Keratinocyte (primary cell): ENCODE measurements at regions not wholly inside any gene's neighbourhood (a gene's known extent, or its start where the extent isn't known, plus 50 kb on each side); places are given as distances from the start of the nearest gene placed in this dataset.

ENCODE experiments used
- DNase-seq: peaks from one replicate; pipeline ENCODE4 v3.0.0-alpha.2; 2011; ENCODE audit warnings: low read depth, missing footprints, low spot score
- FAIRE-seq: peaks from 2 replicates; lab custom pipeline; 2011; peaks lifted over from hg19 to GRCh38; lab: Jason Lieb, UNC
- H2AFZ ChIP-seq: 2 replicates; pipeline ENCODE4 v1.6.0; 2012; ENCODE audit warnings: low read length, control low read depth, inconsistent platforms; ENCODE audit not compliant: control insufficient read depth
- H3K27ac ChIP-seq: 2 replicates; pipeline ENCODE4 v1.5.1; 2011; ENCODE audit warnings: low read length; ENCODE audit not compliant: control insufficient read depth, insufficient read depth
- H3K27me3 ChIP-seq: 3 replicates; pipeline ENCODE4 v1.6.0; 2011; ENCODE audit warnings: low read length; ENCODE audit not compliant: control insufficient read depth, insufficient read depth; ENCODE audit errors: extremely low read depth
- H3K36me3 ChIP-seq, 2 experiments: 2 replicates in 1 of 2; 3 replicates in 1 of 2; pipeline ENCODE4 v1.5.1; 2011; ENCODE audit warnings: low read length in 2 of 2, mild to moderate bottlenecking in 1 of 2; ENCODE audit not compliant: control insufficient read depth in 2 of 2, insufficient read depth in 2 of 2; ENCODE audit errors: extremely low read depth in 1 of 2
- H3K4me1 ChIP-seq: 3 replicates; pipeline ENCODE4 v1.5.1; 2011; ENCODE audit warnings: low read length; ENCODE audit not compliant: control insufficient read depth, insufficient read depth; ENCODE audit errors: extremely low read depth
- H3K4me2 ChIP-seq: 3 replicates; pipeline ENCODE4 v1.6.0; 2011; ENCODE audit warnings: low read depth, low read length; ENCODE audit not compliant: control insufficient read depth, insufficient read depth; ENCODE audit errors: extremely low read depth
- H3K4me3 ChIP-seq, 3 experiments: fragments of 200-600 bp in 1 of 3; sonication (generic) in 1 of 3; 2 replicates in 2 of 3; 3 replicates in 1 of 3; pipeline ENCODE4 v1.5.1; 2011 to 2016; ENCODE audit warnings: low read length in 3 of 3, mild to moderate bottlenecking in 3 of 3, control low read depth in 2 of 3, inconsistent platforms in 1 of 3, low read depth in 1 of 3, mixed read lengths in 1 of 3, mixed run types in 1 of 3, moderate library complexity in 1 of 3; ENCODE audit not compliant: control insufficient read depth in 2 of 3, insufficient read depth in 2 of 3; ENCODE audit errors: extremely low read depth in 1 of 3
- H3K79me2 ChIP-seq: 2 replicates; pipeline ENCODE4 v1.6.0; 2012; ENCODE audit warnings: low read length; ENCODE audit not compliant: control insufficient read depth, insufficient read depth
- H3K9ac ChIP-seq: 3 replicates; pipeline ENCODE4 v1.6.0; 2011; ENCODE audit warnings: low read length; ENCODE audit not compliant: control insufficient read depth, insufficient read depth; ENCODE audit errors: extremely low read depth
- H3K9me1 ChIP-seq: 3 replicates; pipeline ENCODE4 v1.6.0; 2011; ENCODE audit warnings: low read length; ENCODE audit not compliant: control insufficient read depth, insufficient read depth; ENCODE audit errors: extremely low read depth
- H3K9me3 ChIP-seq: 2 replicates; pipeline ENCODE4 v1.5.1; 2012; ENCODE audit warnings: low read depth, low read length; ENCODE audit not compliant: control insufficient read depth
- H4K20me1 ChIP-seq: 3 replicates; pipeline ENCODE4 v1.6.0; 2011; ENCODE audit warnings: low read length; ENCODE audit not compliant: control insufficient read depth, insufficient read depth; ENCODE audit errors: extremely low read depth
- CTCF ChIP-seq, 3 experiments: IDR thresholded peaks in 1 of 3; conservative IDR thresholded peaks in 1 of 3; optimal IDR thresholded peaks in 1 of 3; 2 replicates in 2 of 3; 3 replicates in 1 of 3; pipeline versions ENCODE3 to v1.5.1; 2011; ENCODE audit warnings: low read length in 3 of 3, mild to moderate bottlenecking in 3 of 3, moderate library complexity in 2 of 3, control low read depth in 1 of 3, inconsistent platforms in 1 of 3; ENCODE audit not compliant: insufficient read depth in 2 of 3; ENCODE audit errors: extremely low read depth in 1 of 3
- EZH2 ChIP-seq: IDR thresholded peaks from one replicate; pipeline ENCODE4 v1.6.1; 2012; ENCODE audit warnings: inconsistent platforms, mild to moderate bottlenecking, low read length, moderate library complexity
- dilution Hi-C: fragments of 300-500 bp; cut with MboI; formaldehyde crosslinking; loops from one replicate; pipeline ENCODE4 v1.7.0; 2020; ENCODE audit warnings: low sequenced_read_pairs; ENCODE audit not compliant: extremely low pct_ligation_motif_present

GRCh38 chr15:98438907-98439306 is 209.4 kb upstream of the IGF1R start:
- Histone ChIP-seq H2AFZ (no peak overlapping the region), H3K79me2 (no peaks in the 10 kb centered on the region), H3K4me1 (peaks cover under 1% of the 10 kb centered on the region), H3K9ac (no peak overlapping the region), H3K9me3 (no peaks in the 10 kb centered on the region), H4K20me1 (no peaks in the 10 kb centered on the region), H3K4me3 (no peak overlapping the region), H3K9me1 (no peaks in the 10 kb centered on the region), H3K27ac (no peak overlapping the region), H3K4me2 (no peak overlapping the region), H3K36me3 (no peaks in the 10 kb centered on the region), H3K27me3 (peaks cover 8% of the 10 kb centered on the region)
- TF ChIP-seq CTCF (optimal IDR thresholded peaks at IDR 0.05 in 1 of 3, IDR thresholded peaks at IDR 0.05 in 1 of 3, conservative IDR thresholded peaks at IDR 0.05 in 1 of 3; ENCODE audit: extremely low read depth in 1 of 3, insufficient read depth in 2 of 3, low read length in 3 of 3) (no peak), EZH2 (no peak)
- DNase-seq (no peak), FAIRE-seq (no peak)
- dilution Hi-C loops = no loop called here

DNA sequence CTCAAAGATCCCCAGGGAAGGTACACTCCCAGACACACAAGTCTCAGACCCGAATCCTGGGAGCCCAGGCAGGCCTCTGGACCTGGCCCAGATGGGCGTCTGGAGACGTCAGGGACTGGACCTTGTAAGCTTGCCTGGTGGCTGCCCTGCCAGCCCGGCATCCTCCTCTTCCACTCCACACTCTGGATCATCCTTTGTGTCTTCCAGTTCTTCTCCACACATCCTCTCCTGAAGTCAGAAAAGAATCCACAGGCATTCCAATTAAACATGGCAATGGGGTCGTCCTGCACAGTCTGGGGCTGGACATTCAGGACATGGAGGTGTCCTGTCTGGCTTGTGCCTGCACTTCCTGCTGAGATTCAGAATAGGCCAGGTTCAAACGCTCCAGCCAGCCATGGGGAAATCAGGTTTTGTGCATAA is 208.8 kb upstream of the IGF1R start:
- Histone ChIP-seq H3K4me3 (no peak overlapping the region), H3K4me1 (peaks cover 7% of the 10 kb centered on the region), H3K9me1 (no peaks in the 10 kb centered on the region), H3K27me3 (peaks cover 14% of the 10 kb centered on the region), H3K4me2 (no peak overlapping the region), H3K27ac (no peak overlapping the region), H4K20me1 (no peaks in the 10 kb centered on the region), H3K9ac (no peak overlapping the region), H3K79me2 (no peaks in the 10 kb centered on the region), H3K9me3 (no peaks in the 10 kb centered on the region), H2AFZ (no peak overlapping the region), H3K36me3 (no peaks in the 10 kb centered on the region)
- DNase-seq (no peak), FAIRE-seq (no peak)
- dilution Hi-C loops = no loop called here
- TF ChIP-seq EZH2 = no peak
- no peak for TF ChIP-seq CTCF (optimal IDR thresholded peaks at IDR 0.05 in 1 of 3, IDR thresholded peaks at IDR 0.05 in 1 of 3, conservative IDR thresholded peaks at IDR 0.05 in 1 of 3; ENCODE audit: extremely low read depth in 1 of 3, insufficient read depth in 2 of 3, low read length in 3 of 3)
